ENCODE measurements at regions not wholly inside any gene's neighbourhood (a gene's known extent, or its start where the extent isn't known, plus 50 kb on each side); places are given as distances from the start of the nearest gene placed in this dataset.

DNA sequence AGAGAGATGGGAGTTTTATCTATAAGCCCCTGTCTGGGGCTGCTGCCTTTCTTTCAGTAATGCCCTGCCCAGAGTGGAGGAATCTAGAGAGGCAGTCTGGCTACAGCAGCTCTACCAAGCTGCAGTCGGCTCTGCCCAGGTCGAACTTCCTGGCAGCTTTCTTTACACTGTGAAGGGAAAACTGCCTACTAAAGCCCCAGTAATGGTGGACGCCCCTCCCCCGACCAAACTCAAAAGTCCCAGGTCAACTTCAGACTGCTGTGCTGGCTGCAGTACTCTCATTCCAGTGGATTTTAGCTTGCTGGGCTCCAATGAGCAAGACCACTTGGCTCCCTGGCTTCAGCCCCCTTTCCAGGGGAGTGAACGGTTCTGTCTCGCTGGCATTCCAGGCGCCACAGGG, 65.9 kb upstream of the RARB start:
- H3K4me3 ChIP-seq (ENCODE audit: low read depth, low read length) = no peak overlapping the region
- TF ChIP-seq, protein P1, sequence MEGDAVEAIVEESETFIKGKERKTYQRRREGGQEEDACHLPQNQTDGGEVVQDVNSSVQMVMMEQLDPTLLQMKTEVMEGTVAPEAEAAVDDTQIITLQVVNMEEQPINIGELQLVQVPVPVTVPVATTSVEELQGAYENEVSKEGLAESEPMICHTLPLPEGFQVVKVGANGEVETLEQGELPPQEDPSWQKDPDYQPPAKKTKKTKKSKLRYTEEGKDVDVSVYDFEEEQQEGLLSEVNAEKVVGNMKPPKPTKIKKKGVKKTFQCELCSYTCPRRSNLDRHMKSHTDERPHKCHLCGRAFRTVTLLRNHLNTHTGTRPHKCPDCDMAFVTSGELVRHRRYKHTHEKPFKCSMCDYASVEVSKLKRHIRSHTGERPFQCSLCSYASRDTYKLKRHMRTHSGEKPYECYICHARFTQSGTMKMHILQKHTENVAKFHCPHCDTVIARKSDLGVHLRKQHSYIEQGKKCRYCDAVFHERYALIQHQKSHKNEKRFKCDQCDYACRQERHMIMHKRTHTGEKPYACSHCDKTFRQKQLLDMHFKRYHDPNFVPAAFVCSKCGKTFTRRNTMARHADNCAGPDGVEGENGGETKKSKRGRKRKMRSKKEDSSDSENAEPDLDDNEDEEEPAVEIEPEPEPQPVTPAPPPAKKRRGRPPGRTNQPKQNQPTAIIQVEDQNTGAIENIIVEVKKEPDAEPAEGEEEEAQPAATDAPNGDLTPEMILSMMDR (IDR thresholded peaks at IDR 0.05; ENCODE audit: borderline replicate concordance, insufficient read depth, low read depth, low read length) = no peak

DNA sequence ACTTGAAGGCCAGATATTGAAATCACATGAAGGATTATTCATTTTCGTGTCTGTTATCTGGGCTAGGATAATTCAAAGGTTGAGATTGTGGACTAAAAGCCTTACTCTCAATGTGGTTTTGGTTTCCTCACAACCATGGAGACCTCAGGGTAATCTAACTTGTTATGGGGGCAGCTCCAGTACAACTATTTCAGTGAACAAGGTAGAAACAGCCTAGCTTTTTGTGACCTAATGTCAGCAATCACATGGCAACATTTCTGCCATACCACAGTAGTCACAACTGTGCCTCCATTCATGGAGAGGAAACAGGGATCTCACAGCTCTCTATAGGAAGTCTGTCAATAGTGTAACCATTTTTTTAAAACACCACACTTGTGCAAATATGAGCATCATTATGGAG, 62.4 kb upstream of the RARB start:
- TF ChIP-seq, protein P1 (IDR thresholded peaks at IDR 0.05; ENCODE audit: borderline replicate concordance, insufficient read depth, low read depth, low read length) = no peak
- no peak overlapping the region for H3K4me3 ChIP-seq (ENCODE audit: low read depth, low read length)

DNA sequence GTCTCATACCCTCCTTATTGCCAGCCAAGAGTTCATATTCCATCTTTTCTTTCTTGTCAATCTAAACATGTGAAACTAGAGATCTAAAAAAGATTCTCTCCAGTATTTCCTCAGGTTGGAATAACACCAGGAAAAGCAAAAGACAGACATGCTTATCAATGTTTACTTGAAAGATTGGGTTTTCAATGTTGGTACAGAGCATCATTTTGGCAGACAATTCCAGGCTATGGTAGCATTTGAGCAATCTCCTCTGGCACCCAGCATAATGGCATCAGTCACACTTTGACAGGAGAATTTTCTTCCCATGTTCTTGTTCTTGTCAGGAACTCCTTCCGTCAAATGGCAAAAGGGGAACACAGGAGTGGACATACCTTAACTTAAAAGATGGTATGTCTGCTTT, 61.0 kb upstream of the RARB start:
- no peak overlapping the region for H3K4me3 ChIP-seq (ENCODE audit: low read depth, low read length)
- TF ChIP-seq, protein P1 (IDR thresholded peaks at IDR 0.05; ENCODE audit: borderline replicate concordance, insufficient read depth, low read depth, low read length) = no peak

DNA sequence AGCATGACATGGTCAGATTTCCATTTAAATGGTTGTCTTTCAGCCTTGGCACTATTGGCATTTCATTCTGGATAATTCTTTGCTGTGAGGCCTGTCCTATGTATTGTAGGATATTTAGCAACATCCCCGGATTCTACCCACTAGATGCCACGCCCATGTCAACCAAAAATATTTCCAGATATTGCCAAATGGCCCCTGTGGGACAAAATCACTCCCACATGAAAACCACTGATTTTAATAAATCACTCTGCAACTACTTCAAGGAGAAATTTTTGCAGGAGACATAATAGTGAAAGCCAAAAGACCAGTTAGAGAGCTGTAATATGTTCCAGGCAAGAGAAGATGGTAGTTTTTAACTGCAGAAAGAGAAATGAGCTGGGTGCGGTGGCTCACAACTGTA, 55.9 kb upstream of the RARB start:
- no peak overlapping the region for H3K4me3 ChIP-seq (ENCODE audit: low read depth, low read length)
- TF ChIP-seq, protein P1 (IDR thresholded peaks at IDR 0.05; ENCODE audit: borderline replicate concordance, insufficient read depth, low read depth, low read length) = no peak

DNA sequence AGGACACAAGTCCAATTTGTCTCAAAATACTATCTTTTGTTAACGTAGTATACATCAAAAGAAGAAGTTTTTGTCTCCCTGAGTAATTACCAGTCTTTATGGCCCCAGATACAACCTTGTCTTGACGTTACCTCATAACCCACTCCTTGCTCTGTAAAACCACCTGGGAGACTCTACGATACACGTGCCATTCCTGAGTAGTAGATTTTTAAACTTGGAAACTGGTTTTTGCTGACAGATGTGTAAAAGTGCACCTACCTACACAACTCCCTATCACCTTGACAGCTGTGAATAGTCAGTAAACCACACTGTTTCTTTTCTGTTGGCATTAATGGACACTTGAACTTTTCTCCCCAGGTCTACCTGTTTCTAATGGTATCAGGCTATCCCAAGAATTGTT, 51.7 kb upstream of the RARB start:
- TF ChIP-seq, protein P1 (IDR thresholded peaks at IDR 0.05; ENCODE audit: borderline replicate concordance, insufficient read depth, low read depth, low read length) = no peak
- no peak overlapping the region for H3K4me3 ChIP-seq (ENCODE audit: low read depth, low read length)

DNA sequence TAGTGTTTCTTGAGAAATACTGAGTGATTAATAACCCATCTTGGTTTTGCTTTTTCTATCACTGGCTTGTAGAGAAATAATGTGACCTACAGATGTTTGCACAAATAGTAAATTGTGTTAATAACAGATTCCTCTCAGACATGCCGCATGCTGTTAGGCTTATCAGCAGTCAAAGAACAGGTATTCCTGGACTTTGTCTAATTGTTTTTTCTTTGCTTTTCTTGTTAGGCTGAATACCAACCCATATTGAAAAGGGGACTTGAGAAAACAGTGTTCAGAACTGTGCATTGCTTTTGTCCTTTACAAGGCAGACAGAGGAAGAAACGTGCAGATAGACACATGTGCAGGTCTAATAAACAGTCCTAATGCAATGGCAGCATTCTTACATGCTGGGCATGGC, 51.0 kb upstream of the RARB start:
- H3K4me3 ChIP-seq (ENCODE audit: low read depth, low read length) = no peak overlapping the region
- TF ChIP-seq, protein P1 (IDR thresholded peaks at IDR 0.05; ENCODE audit: borderline replicate concordance, insufficient read depth, low read depth, low read length) = no peak
